WTC11 (cell line): ENCODE measurements at regions not wholly inside any gene's neighbourhood (a gene's known extent, or its start where the extent isn't known, plus 50 kb on each side); places are given as distances from the start of the nearest gene placed in this dataset.

ENCODE experiments used
- ATAC-seq: fragments of 200-7000 bp; cut with Tn5 transposase; 2 replicates; pipeline ENCODE4 v1.10.0; 2021; ENCODE audit warnings: mild to moderate bottlenecking, moderate library complexity
- CTCF ChIA-PET: fragments of 300-600 bp; sonication (Branson Sonifier 250); formaldehyde crosslinking; loops from one replicate; lab custom pipeline; 2021; ENCODE audit warnings: antibody characterized with exemption; lab: Charles Lee
- POLR2A ChIA-PET: fragments of 350-600 bp; sonication (Branson Sonifier 250); formaldehyde crosslinking; loops from one replicate; lab custom pipeline; 2021; ENCODE audit warnings: antibody characterized with exemption; lab: Charles Lee
- DNase-seq: peaks from one replicate; pipeline ENCODE4 v3.0.0; 2021; ENCODE audit warnings: low spot score
- H3K27ac Mint-ChIP-seq: 2 replicates; pipeline ENCODE4 v1.8.0; 2021; ENCODE audit warnings: mixed read lengths
- H3K27me3 Mint-ChIP-seq: 2 replicates; pipeline ENCODE4 v1.8.0; 2021; ENCODE audit warnings: low read depth, mild to moderate bottlenecking, moderate library complexity, mixed read lengths
- H3K36me3 Mint-ChIP-seq: 2 replicates; pipeline ENCODE4 v1.8.0; 2021; ENCODE audit warnings: mixed read lengths
- H3K4me1 Mint-ChIP-seq: 2 replicates; pipeline ENCODE4 v1.8.0; 2022; ENCODE audit warnings: mixed read lengths
- H3K4me3 Mint-ChIP-seq: 2 replicates; pipeline ENCODE4 v1.8.0; 2021; ENCODE audit warnings: mild to moderate bottlenecking, moderate library complexity, mixed read lengths
- H3K9me3 Mint-ChIP-seq: 2 replicates; pipeline ENCODE4 v1.8.0; 2021; ENCODE audit warnings: mixed read lengths
- ATF2 ChIP-seq: sonication (generic); formaldehyde crosslinking; IDR thresholded peaks from 2 replicates; pipeline ENCODE4 v1.8.1; 2022; ENCODE audit warnings: low read depth, missing genetic modification reagents, borderline replicate concordance
- CBFB ChIP-seq: sonication (generic); formaldehyde crosslinking; IDR thresholded peaks from 2 replicates; pipeline ENCODE4 v1.8.1; 2022; ENCODE audit warnings: mild to moderate bottlenecking, low read depth, missing genetic modification reagents
- CREB1 ChIP-seq: sonication (generic); formaldehyde crosslinking; IDR thresholded peaks from 2 replicates; pipeline ENCODE4 v1.8.0; 2023; ENCODE audit warnings: mild to moderate bottlenecking, missing genetic modification reagents
- FOXJ3 ChIP-seq: sonication (generic); formaldehyde crosslinking; IDR thresholded peaks from 2 replicates; pipeline ENCODE4 v1.9.0; 2021; ENCODE audit warnings: missing genetic modification reagents, mild to moderate bottlenecking, borderline replicate concordance
- GRHL2 ChIP-seq: fragments of 250-450 bp; sonication (Bioruptor Pico); IDR thresholded peaks from 2 replicates; pipeline ENCODE4 v1.8.0; 2022; ENCODE audit warnings: mild to moderate bottlenecking, moderate library complexity; ENCODE audit not compliant: insufficient replicate concordance, severe bottlenecking
- HMGA2 ChIP-seq: fragments of 250-450 bp; sonication (Bioruptor Pico); IDR thresholded peaks from 2 replicates; pipeline ENCODE4 v1.4.0; 2021; ENCODE audit warnings: mild to moderate bottlenecking, moderate library complexity
- NFATC4 ChIP-seq: fragments of 250-450 bp; sonication (Bioruptor Pico); IDR thresholded peaks from 2 replicates; pipeline ENCODE4 v1.9.0; 2021; ENCODE audit warnings: mild to moderate bottlenecking
- PREB ChIP-seq: sonication (generic); formaldehyde crosslinking; IDR thresholded peaks from 2 replicates; pipeline ENCODE4 v1.8.1; 2022; ENCODE audit warnings: mild to moderate bottlenecking, missing genetic modification reagents, moderate library complexity, borderline replicate concordance
- SMAD3 ChIP-seq: sonication (generic); formaldehyde crosslinking; IDR thresholded peaks from 2 replicates; pipeline ENCODE4 v1.8.0; 2022; ENCODE audit warnings: missing genetic modification reagents, mild to moderate bottlenecking, borderline replicate concordance
- ZMAT4 ChIP-seq: fragments of 250-450 bp; sonication (Bioruptor Pico); IDR thresholded peaks from 2 replicates; pipeline ENCODE4 v1.9.0; 2021; ENCODE audit warnings: mild to moderate bottlenecking
- ZNF396 ChIP-seq: fragments of 250-450 bp; sonication (Bioruptor Pico); IDR thresholded peaks from 2 replicates; pipeline ENCODE4 v1.8.0; 2021; ENCODE audit warnings: mild to moderate bottlenecking, moderate library complexity, borderline replicate concordance
- ZNF425 ChIP-seq: fragments of 250-450 bp; sonication (Bioruptor Pico); conservative IDR thresholded peaks from 2 replicates; pipeline ENCODE4 v1.9.0; 2021; ENCODE audit warnings: mild to moderate bottlenecking
- ZSCAN18 ChIP-seq: fragments of 250-450 bp; sonication (Bioruptor Pico); IDR thresholded peaks from 2 replicates; pipeline ENCODE4 v2.1.2; 2022; ENCODE audit warnings: mild to moderate bottlenecking, moderate library complexity
- TF ChIP-seq, protein P1 (sequence below): sonication (generic); formaldehyde crosslinking; IDR thresholded peaks from 2 replicates; pipeline ENCODE4 v1.8.0; 2022; ENCODE audit warnings: mild to moderate bottlenecking, missing genetic modification reagents
- TF ChIP-seq, protein P2 (sequence below): sonication (generic); formaldehyde crosslinking; IDR thresholded peaks from 2 replicates; pipeline ENCODE4 v1.8.0; 2023; ENCODE audit warnings: mild to moderate bottlenecking, missing genetic modification reagents
- TF ChIP-seq, protein P3 (sequence below): sonication (generic); formaldehyde crosslinking; IDR thresholded peaks from 2 replicates; pipeline ENCODE4 v1.8.1; 2023; ENCODE audit warnings: mild to moderate bottlenecking, missing genetic modification reagents
- TF ChIP-seq, protein P4 (sequence below): sonication (generic); formaldehyde crosslinking; IDR thresholded peaks from 2 replicates; pipeline ENCODE4 v1.8.0; 2022; ENCODE audit warnings: mild to moderate bottlenecking, missing genetic modification reagents

DNA sequence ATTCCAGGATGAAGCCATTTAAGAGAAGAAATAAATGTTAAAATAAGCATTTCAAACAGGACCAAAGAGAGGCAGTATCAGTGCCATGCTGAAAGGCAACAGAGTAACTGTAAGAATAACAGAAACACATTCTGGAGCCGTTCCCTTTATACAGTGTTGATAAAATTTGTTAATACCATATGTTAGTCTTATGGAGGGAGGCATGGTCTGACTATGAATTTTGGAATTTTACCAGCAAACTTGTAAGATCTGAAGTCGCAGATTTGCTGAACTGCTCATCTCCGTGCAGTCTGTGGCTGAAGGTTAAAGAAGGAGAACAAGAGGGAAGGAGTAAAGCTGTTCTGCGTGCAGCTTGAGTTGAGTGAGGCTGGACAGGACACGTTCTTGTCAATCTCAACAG lies 508.4 kb downstream of the NFIB start:
- DNase-seq (no peak), ATAC-seq (no peak)
- TF ChIP-seq ATF2 (no peak), PREB (CRISPR knock-in tag) (no peak), CBFB (CRISPR knock-in tag) (no peak)
- POLR2A ChIA-PET: no interaction called here
- CTCF ChIA-PET: no interaction called here
- Mint-ChIP-seq H3K4me1 (no peaks in the 10 kb centered on the region), H3K36me3 (no peaks in the 10 kb centered on the region), H3K27me3 (no peaks in the 10 kb centered on the region), H3K4me3 (no peak overlapping the region), H3K27ac (0 out of 2 replicates have a peak overlapping the region, but pooled peaks have one; percentile 43), H3K9me3 (no peaks in the 10 kb centered on the region)

- Mint-ChIP-seq H3K27ac (no peak overlapping the region), H3K27me3 (no peaks in the 10 kb centered on the region), H3K4me1 (no peaks in the 10 kb centered on the region), H3K36me3 (no peaks in the 10 kb centered on the region), H3K9me3 (no peaks in the 10 kb centered on the region), H3K4me3 (no peak overlapping the region)
- TF ChIP-seq, protein P1, sequence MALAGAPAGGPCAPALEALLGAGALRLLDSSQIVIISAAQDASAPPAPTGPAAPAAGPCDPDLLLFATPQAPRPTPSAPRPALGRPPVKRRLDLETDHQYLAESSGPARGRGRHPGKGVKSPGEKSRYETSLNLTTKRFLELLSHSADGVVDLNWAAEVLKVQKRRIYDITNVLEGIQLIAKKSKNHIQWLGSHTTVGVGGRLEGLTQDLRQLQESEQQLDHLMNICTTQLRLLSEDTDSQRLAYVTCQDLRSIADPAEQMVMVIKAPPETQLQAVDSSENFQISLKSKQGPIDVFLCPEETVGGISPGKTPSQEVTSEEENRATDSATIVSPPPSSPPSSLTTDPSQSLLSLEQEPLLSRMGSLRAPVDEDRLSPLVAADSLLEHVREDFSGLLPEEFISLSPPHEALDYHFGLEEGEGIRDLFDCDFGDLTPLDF: no peak
- DNase-seq (no peak), ATAC-seq (no peak)
- ChIA-PET POLR2A (no interaction called here), CTCF (no interaction called here)
Measured at GRCh38 chr9:13804532-13804931, 509.4 kb downstream of the NFIB start.

- peaks cover 20% of the 10 kb centered on the region for H3K9me3 Mint-ChIP-seq
- no peaks in the 10 kb centered on the region for H3K36me3 Mint-ChIP-seq
- H3K27me3 Mint-ChIP-seq: no peaks in the 10 kb centered on the region
- ATAC-seq (no peak), DNase-seq (no peak)
- H3K27ac Mint-ChIP-seq: no peak overlapping the region
- no peaks in the 10 kb centered on the region for H3K4me1 Mint-ChIP-seq
- ChIA-PET POLR2A (no interaction called here), CTCF (no interaction called here)
- no peak overlapping the region for H3K4me3 Mint-ChIP-seq
- no peak for TF ChIP-seq HMGA2 (CRISPR knock-in tag)
- TF ChIP-seq, protein P2, sequence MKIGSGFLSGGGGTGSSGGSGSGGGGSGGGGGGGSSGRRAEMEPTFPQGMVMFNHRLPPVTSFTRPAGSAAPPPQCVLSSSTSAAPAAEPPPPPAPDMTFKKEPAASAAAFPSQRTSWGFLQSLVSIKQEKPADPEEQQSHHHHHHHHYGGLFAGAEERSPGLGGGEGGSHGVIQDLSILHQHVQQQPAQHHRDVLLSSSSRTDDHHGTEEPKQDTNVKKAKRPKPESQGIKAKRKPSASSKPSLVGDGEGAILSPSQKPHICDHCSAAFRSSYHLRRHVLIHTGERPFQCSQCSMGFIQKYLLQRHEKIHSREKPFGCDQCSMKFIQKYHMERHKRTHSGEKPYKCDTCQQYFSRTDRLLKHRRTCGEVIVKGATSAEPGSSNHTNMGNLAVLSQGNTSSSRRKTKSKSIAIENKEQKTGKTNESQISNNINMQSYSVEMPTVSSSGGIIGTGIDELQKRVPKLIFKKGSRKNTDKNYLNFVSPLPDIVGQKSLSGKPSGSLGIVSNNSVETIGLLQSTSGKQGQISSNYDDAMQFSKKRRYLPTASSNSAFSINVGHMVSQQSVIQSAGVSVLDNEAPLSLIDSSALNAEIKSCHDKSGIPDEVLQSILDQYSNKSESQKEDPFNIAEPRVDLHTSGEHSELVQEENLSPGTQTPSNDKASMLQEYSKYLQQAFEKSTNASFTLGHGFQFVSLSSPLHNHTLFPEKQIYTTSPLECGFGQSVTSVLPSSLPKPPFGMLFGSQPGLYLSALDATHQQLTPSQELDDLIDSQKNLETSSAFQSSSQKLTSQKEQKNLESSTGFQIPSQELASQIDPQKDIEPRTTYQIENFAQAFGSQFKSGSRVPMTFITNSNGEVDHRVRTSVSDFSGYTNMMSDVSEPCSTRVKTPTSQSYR: no peak
- no peak for TF ChIP-seq NFATC4 (CRISPR knock-in tag)
- no peak for TF ChIP-seq GRHL2 (CRISPR knock-in tag)
- TF ChIP-seq, protein P3, sequence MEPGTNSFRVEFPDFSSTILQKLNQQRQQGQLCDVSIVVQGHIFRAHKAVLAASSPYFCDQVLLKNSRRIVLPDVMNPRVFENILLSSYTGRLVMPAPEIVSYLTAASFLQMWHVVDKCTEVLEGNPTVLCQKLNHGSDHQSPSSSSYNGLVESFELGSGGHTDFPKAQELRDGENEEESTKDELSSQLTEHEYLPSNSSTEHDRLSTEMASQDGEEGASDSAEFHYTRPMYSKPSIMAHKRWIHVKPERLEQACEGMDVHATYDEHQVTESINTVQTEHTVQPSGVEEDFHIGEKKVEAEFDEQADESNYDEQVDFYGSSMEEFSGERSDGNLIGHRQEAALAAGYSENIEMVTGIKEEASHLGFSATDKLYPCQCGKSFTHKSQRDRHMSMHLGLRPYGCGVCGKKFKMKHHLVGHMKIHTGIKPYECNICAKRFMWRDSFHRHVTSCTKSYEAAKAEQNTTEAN (CRISPR knock-in tag): no peak
- TF ChIP-seq, protein P4, sequence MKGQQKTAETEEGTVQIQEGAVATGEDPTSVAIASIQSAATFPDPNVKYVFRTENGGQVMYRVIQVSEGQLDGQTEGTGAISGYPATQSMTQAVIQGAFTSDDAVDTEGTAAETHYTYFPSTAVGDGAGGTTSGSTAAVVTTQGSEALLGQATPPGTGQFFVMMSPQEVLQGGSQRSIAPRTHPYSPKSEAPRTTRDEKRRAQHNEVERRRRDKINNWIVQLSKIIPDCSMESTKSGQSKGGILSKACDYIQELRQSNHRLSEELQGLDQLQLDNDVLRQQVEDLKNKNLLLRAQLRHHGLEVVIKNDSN (CRISPR knock-in tag): no peak
- TF ChIP-seq, protein P1: no peak
- TF ChIP-seq SMAD3 (CRISPR knock-in tag): no peak
- no peak for TF ChIP-seq ZNF425 (CRISPR knock-in tag)
- TF ChIP-seq ZMAT4: no peak
- no peak for TF ChIP-seq ZNF396 (CRISPR knock-in tag)
- TF ChIP-seq CREB1: no peak
- TF ChIP-seq FOXJ3 (CRISPR knock-in tag): no peak
- TF ChIP-seq ZSCAN18 (CRISPR knock-in tag): no peak
Measured at GRCh38 chr9:13800776-13801175, 513.2 kb downstream of the NFIB start.
